PC-9 (cell line): ENCODE measurements at regions not wholly inside any gene's neighbourhood (a gene's known extent, or its start where the extent isn't known, plus 50 kb on each side); places are given as distances from the start of the nearest gene placed in this dataset.

Experiments
- EZH2 ChIP-seq: fragments of 200-600 bp; sonication (generic); IDR thresholded peaks from 2 replicates; pipeline ENCODE4 v1.8.0; 2017; ENCODE audit warnings: antibody characterized with exemption, low read depth
- TF ChIP-seq, protein P1 (sequence below): fragments of 200-600 bp; sonication (generic); conservative IDR thresholded peaks from 2 replicates; pipeline ENCODE4 v1.6.1; 2017; ENCODE audit warnings: mixed run types, antibody characterized with exemption, mild to moderate bottlenecking, moderate library complexity

DNA sequence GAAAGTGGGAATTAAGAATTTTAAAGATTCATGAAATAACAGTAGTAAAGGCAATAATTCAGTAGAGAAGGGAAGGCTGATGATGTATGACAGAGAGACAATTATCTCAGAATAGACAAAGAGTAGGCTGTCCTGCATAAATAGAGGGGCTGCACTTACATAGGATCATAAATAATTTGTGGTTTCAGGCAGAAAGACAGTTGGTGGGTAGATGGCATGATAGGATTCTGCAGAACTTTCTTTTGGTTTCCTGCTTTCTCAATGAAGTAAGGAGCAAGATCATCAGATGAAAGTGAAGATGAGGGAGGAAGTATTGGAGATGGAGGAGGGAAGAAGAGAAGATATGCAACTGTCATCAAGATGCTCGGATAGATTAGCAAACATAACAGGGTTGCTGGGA, 604.9 kb upstream of the ZFP42 start:
- TF ChIP-seq, protein P1, sequence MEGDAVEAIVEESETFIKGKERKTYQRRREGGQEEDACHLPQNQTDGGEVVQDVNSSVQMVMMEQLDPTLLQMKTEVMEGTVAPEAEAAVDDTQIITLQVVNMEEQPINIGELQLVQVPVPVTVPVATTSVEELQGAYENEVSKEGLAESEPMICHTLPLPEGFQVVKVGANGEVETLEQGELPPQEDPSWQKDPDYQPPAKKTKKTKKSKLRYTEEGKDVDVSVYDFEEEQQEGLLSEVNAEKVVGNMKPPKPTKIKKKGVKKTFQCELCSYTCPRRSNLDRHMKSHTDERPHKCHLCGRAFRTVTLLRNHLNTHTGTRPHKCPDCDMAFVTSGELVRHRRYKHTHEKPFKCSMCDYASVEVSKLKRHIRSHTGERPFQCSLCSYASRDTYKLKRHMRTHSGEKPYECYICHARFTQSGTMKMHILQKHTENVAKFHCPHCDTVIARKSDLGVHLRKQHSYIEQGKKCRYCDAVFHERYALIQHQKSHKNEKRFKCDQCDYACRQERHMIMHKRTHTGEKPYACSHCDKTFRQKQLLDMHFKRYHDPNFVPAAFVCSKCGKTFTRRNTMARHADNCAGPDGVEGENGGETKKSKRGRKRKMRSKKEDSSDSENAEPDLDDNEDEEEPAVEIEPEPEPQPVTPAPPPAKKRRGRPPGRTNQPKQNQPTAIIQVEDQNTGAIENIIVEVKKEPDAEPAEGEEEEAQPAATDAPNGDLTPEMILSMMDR, result no peak
- no peak for TF ChIP-seq EZH2
